ENCODE measurements at regions not wholly inside any gene's neighbourhood (a gene's known extent, or its start where the extent isn't known, plus 50 kb on each side); places are given as distances from the start of the nearest gene placed in this dataset.
"Not testable (repeated sequence)": the region's sequence is repeated elsewhere in the genome, so short reads cannot be mapped to it uniquely, and the experiment has no call there.

DNA sequence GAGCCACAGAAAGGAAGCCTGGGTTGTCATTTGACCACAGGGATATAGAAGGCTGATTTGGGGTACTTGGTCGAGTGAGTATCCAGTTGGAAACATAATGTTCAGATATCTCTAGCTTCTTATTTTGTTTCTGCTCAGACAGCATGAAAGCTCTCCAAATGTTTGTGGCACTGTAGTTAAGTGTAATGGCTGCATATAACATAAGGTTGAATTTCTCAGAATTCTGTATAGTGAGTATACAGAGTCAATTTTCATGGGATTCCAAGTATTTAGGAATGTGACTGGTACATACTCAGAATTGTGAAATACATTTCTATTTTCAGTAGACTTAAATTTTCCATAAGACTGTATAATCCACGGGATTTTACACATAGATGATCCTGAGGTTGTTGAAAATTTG, 2102.1 kb upstream of the RAG2 start:
- DNase-seq = no peak

GRCh38 chr11:38693306-38693705, 2095.3 kb upstream of the RAG2 start:
- no peak for DNase-seq

GRCh38 chr11:38690211-38690610, 2092.2 kb upstream of the RAG2 start:
- not testable (repeated sequence) for DNase-seq

GRCh38 chr11:38687008-38687407, 2089.0 kb upstream of the RAG2 start:
- no peak for DNase-seq

GRCh38 chr11:38683484-38683883, 2085.4 kb upstream of the RAG2 start:
- DNase-seq = no peak

- DNase-seq = no peak
These were observed 2082.7 kb upstream of the RAG2 start for GRCh38 chr11:38680746-38681145.

GRCh38 chr11:38680166-38680565, 2082.1 kb upstream of the RAG2 start:
- no peak for DNase-seq

GRCh38 chr11:38672445-38672844, 2074.4 kb upstream of the RAG2 start:
- no peak for DNase-seq

DNA sequence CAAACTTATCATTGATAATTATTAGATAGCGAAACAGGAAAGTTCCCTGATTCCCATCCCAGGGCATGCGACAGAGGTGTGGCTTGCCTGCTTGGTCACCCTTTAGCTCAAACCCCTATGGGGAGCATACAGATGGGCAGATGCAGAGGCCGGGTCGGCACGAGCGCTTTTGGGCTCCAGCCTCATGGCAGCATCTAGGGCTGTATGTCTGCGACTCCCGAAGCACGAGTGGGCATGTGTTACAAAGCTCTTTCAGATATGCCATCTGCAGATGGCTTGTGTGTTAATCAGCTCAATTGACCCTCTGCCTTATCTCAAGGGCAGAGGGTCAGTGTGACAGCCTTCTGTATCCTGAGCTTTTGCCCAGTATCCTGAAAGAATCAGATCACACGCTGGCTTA, 2069.3 kb upstream of the RAG2 start:
- no peak for DNase-seq

- no peak for DNase-seq
These were observed 2050.6 kb upstream of the RAG2 start for GRCh38 chr11:38648604-38649003.

- DNase-seq = no peak
These were observed 2048.3 kb upstream of the RAG2 start for GRCh38 chr11:38646382-38646781.

DNA sequence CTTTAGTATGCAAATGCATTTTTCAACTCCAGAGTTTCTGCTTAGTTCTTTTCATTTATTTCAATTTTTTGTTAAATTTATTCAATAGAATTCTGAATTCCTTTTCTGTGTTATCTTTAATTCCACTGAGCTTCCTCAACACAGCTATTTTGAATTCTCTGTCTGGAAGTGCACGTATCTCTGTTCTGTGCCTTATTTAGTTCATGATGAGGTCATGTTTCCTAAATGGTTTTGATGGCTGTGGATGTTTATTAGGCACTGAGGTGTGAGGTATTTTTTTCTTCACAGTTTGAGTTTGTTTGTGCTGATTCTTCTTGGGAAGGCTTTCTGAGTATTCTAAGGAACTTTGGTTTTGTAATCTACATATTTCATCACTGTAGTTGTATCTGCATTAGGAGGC, 2042.8 kb upstream of the RAG2 start:
- no peak for DNase-seq

DNA sequence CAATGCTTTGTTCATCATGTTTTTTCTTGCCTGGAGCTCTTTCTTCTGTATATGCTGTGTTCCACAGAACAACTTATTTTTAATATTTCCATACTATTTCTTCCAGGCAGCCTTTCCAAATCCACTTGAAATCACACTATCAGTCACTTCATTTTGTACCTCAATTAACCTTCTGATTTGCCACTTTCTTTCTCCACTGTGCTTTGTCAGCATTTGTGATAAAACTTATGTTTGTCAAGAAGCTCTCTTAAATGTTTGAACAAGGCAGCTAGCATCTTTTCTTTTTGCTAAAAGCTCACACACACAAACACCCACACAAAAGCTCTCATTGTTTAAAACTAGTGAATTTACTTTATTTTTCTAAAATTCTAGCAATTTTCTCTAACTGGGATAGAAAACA, 2014.7 kb upstream of the RAG2 start:
- DNase-seq = no peak

GRCh38 chr11:38601371-38601770, 2003.3 kb upstream of the RAG2 start:
- DNase-seq = not testable (repeated sequence)

DNA sequence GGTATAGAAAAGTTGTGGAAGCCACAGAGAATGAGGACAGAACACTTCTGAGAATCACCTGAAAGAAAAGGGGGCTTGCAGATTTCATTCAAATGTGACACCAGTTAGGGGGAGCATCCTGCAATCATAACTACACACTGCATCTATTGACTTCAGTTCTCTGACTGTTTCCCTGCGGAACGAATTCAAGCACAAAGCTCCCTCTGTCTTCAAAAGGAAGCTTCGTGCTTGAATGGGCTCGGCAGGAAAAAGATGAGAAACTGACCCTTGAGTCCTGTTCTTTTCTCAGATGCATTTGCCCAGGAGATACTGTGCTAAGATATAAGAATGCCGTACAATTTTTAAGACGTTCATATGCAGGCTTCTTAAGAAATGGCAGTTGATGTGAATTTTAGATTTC, 2000.4 kb upstream of the RAG2 start:
- no peak for DNase-seq

DNA sequence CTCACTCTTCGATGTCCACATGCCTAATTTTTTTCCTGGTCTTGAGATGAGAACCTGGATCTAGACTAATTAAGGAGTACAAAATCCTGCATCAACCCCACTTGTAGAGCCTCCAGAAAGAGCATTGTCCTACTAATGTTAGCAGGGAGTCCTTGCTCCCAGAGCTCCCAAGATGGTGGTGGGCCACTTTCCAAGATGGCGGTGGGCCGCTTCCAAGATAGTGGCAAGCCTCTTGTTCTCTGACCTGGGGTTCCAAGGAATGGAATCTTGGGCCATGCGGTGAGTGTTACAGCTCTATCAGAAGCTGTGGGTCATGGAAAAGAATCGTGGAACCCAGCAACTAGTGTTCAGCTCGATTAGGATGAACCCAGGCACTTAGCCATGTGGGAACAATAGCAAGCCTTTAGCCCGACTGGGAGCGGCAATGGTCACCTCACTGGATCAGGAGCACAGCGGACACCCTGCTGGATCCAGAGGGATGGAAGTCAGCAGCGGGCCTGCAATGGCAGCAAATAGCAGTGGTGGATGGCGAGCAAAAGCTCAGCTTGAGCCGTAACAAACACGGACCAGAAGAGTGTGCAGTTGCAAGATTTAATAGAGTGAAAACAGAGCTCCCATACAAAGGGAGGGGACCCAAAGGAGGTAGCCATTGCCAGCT, 1997.5 kb upstream of the RAG2 start:
- not testable (repeated sequence) for DNase-seq

DNA sequence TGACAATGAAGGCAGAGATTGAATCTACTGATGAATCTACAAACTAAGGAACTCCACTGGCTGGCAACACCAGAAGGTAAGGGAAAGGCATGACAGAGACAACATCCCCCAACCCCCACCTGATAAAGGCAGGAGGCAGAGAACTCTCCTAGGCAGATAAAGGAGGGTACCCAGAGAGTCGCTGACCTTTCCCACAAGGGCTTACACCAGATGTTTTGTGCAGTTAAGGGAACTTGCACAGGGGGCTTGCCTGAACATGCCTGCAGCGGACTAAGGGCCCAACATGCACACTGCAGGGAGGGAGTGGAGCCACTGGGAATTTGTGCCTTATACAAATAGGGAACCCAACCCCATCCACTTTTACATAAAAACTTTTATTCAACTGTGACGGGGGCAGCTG, 1996.9 kb upstream of the RAG2 start:
- DNase-seq = no peak

DNA sequence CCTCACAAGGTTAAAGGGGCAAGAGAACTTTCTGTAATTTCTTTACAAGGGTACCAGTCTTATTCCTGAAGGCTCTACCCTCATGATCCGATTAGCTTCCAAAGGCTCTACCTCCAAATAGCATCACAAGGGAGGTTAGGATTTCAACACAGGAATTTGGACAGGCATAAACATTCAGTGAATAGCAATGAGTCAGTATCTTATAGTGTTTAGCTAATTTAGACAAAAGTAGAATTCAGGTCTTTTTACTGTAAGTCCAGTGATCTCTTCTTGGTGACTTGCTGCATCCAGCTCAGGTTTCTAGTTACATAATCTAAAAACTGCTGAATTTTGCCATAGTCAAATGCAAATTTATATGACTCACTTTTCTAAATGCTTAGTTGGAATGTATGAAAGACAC, 1995.6 kb upstream of the RAG2 start:
- no peak for DNase-seq

- DNase-seq = no peak
These were observed 1984.7 kb upstream of the RAG2 start for GRCh38 chr11:38582756-38583155.

- DNase-seq = no peak
These were observed 1984.1 kb upstream of the RAG2 start for GRCh38 chr11:38582151-38582550.

DNA sequence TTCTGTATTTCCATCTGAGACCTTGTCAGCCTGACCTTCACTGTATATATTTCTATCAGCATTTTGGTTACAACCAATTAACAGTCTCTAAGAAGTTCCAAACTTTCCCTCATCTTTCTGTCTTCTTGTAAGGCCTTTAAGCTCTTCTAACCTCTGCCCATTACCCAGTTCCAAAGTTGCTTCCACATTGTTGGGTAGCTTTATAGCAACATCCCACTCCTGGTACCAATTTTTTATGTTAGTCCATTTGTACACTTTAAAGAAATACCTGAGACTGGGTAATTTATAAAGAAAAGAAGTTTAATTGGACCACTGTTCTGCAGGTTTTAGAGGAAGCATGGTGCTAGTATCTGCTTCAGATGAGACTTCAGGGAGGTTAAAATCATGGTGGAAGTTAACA, 1979.7 kb upstream of the RAG2 start:
- DNase-seq = no peak

GRCh38 chr11:38562562-38562961, 1964.5 kb upstream of the RAG2 start:
- DNase-seq = no peak

DNA sequence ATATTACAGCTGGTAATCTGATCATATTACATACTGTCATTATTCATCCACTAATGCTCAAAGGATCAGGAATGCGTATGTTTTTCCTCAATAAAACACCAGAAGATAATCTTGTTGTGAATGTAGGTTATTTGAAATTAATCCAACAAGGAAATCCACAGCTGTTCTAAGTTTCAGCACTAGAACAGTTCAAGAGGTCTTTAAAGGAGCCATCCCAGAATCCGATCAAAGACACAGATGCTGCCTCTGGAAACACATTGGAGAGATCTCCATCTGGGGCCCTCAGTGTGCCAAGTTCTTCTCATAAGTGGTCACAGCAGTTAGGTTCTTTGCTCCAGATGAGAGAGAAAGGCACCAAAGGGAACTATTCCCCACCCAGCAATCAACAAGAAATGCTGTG, 1955.1 kb upstream of the RAG2 start:
- no peak for DNase-seq

- DNase-seq = no peak
These were observed 1949.4 kb upstream of the RAG2 start for GRCh38 chr11:38547462-38547861.

DNA sequence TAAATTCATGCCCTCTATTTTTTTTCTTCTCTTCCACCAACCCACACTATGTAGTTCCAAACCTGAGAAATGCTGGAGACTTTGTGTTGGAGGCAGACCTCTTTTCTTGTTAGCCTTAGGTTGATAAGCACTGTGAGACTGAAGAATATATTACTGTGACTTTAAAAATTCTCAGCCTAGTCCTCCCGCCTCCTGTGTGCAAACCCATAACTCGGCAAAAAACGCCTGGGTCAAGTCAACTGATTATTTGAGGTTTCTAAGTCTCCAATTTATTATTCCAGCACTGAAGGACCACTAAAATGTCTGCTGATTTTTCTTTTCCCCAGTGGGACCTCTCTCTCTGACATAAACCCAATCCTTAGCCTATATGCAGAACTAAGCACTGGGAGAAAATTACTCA, 1946.0 kb upstream of the RAG2 start:
- DNase-seq = no peak

- no peak for DNase-seq
These were observed 1945.3 kb upstream of the RAG2 start for GRCh38 chr11:38543311-38543710.
